ENCODE measurements at regions not wholly inside any gene's neighbourhood (a gene's known extent, or its start where the extent isn't known, plus 50 kb on each side); places are given as distances from the start of the nearest gene placed in this dataset.

- no peak for DNase-seq (ENCODE audit: low spot score)
Observed at GRCh38 chr11:116445108-116446047, 327.4 kb downstream of the BUD13 start.

- no peak for DNase-seq (ENCODE audit: low spot score)
Observed at GRCh38 chr11:116442238-116442752, 330.5 kb downstream of the BUD13 start.

GRCh38 chr11:116439361-116439677, 333.5 kb downstream of the BUD13 start:
- no peak for DNase-seq (ENCODE audit: low spot score)

- DNase-seq (ENCODE audit: low spot score): no peak
Observed at GRCh38 chr11:116438651-116439360, 334.0 kb downstream of the BUD13 start.

GRCh38 chr11:116434986-116435385, 337.8 kb downstream of the BUD13 start:
- no peak for DNase-seq (ENCODE audit: low spot score)

- DNase-seq (ENCODE audit: low spot score): no peak
Observed at GRCh38 chr11:116432301-116432700, 340.5 kb downstream of the BUD13 start.

GRCh38 chr11:116431842-116432241, 340.9 kb downstream of the BUD13 start:
- DNase-seq (ENCODE audit: low spot score): no peak

- no peak for DNase-seq (ENCODE audit: low spot score)
Observed at GRCh38 chr11:116428638-116428975, 344.2 kb downstream of the BUD13 start.

GRCh38 chr11:116427903-116428637, 344.7 kb downstream of the BUD13 start:
- peak; percentile 26 for DNase-seq (ENCODE audit: low spot score)

GRCh38 chr11:116427337-116427902, 345.4 kb downstream of the BUD13 start:
- DNase-seq (ENCODE audit: low spot score): no peak

GRCh38 chr11:116426761-116427160, 346.0 kb downstream of the BUD13 start:
- no peak for DNase-seq (ENCODE audit: low spot score)

GRCh38 chr11:116424615-116425261, 348.0 kb downstream of the BUD13 start:
- no peak for DNase-seq (ENCODE audit: low spot score)

- no peak for DNase-seq (ENCODE audit: low spot score)
Observed at GRCh38 chr11:116422956-116423600, 349.7 kb downstream of the BUD13 start.

- DNase-seq (ENCODE audit: low spot score): no peak
Observed at GRCh38 chr11:116422556-116422955, 350.2 kb downstream of the BUD13 start.

GRCh38 chr11:116421529-116422185, 351.1 kb downstream of the BUD13 start:
- no peak for DNase-seq (ENCODE audit: low spot score)

GRCh38 chr11:116420770-116421528, 351.8 kb downstream of the BUD13 start:
- DNase-seq (ENCODE audit: low spot score): no peak

GRCh38 chr11:116420030-116420429, 352.8 kb downstream of the BUD13 start:
- DNase-seq (ENCODE audit: low spot score): no peak

- no peak for DNase-seq (ENCODE audit: low spot score)
Observed at GRCh38 chr11:116418388-116419041, 354.3 kb downstream of the BUD13 start.

- DNase-seq (ENCODE audit: low spot score): no peak
Observed at GRCh38 chr11:116416852-116417251, 355.9 kb downstream of the BUD13 start.

Measured in HT-29 (cell line).